ENCODE measurements at regions not wholly inside any gene's neighbourhood (a gene's known extent, or its start where the extent isn't known, plus 50 kb on each side); places are given as distances from the start of the nearest gene placed in this dataset.

GRCh38 chrX:39304746-39305145 is 503.5 kb downstream of the MID1IP1 start:
- no peak for DNase-seq

DNA sequence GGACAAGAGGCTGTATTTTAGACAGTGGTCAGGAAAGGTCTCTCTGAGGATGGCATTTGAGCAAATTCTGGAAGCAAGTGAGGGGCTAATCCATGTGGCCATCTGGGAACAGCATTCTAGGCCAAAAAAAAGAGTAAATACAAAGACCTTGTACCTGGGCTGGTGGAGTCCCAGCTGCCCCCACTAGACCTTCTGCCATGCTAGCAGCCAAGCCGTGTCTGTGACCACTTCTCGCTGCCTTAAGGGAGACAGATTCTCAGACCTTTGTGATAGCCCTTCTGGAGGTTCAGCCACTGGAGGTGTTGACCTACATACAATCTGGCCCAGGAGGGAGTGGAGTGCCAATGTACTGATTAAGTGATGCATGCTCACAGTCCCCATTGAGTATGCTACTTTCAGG is 506.2 kb downstream of the MID1IP1 start:
- DNase-seq: no peak

DNA sequence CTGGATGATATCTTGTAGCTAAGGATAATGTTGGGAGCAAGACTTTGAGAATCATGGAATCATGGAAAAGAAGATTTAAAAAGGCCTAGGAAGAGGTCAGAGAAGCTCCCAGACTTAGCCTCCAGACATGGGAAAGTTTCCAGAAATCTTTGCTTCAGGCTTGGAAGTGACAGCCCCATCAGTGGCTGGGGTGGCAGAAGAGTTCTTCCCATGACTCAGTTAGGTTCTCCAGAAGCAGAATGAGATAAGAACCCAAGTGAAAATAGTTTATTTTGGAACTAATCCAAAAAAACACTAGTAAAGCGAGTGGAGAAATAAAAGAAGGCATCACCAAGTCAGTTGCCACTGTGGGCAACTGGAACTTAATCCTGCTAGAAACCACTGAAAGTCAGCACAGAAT is 506.9 kb downstream of the MID1IP1 start:
- DNase-seq: no peak

DNA sequence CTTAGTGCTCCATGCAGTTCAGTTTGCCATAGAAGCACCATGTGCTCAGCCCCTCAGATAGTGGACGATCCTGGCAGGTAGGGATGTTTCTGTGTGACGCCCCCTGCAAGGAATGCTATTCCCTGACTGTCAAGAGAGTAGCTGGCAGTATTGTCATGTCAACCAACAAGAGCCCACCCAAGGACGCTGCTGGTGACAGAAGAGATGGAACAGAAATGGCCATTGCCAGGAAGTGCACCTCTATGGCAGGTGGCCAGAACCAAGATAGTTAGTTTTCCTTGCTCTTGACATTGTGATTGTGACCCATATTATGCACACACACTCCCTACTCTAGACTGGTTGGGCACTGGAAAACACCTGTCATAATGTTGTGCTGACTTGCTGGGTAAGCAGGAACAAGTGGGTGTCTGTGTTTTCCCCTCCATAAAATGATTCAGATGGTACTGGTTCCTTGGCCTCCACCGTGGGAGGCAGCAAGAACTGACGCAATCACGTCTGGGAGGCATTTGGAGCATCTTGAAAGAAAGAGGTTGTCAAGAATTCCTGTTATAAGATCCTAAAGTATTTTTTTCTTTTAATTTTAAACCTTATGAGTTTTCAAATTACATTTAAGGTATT is 507.9 kb downstream of the MID1IP1 start:
- DNase-seq: no peak

- DNase-seq: no peak
Observed at GRCh38 chrX:39309721-39310152, 508.5 kb downstream of the MID1IP1 start.

GRCh38 chrX:39310891-39311290 is 509.6 kb downstream of the MID1IP1 start:
- DNase-seq: no peak

DNA sequence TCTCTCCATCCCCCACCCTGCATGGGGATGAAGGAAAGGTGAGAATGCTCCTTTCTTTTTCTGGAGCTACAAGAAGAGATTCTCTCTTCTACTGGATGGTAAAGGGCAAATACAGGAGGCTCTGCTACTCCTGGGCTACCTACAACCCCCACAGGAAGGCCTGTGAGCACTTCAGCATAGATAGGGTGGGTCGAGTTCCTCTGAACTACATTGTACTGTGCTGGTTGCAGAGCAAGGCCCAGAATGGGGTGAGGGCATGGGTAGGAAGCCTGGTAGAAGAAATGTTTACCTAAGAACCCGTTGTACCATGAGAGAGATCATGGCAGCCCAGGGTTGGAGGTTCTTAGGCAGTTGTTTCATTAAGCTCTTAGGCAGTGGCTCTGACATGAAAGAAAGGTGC is 510.4 kb downstream of the MID1IP1 start:
- no peak for DNase-seq

DNA sequence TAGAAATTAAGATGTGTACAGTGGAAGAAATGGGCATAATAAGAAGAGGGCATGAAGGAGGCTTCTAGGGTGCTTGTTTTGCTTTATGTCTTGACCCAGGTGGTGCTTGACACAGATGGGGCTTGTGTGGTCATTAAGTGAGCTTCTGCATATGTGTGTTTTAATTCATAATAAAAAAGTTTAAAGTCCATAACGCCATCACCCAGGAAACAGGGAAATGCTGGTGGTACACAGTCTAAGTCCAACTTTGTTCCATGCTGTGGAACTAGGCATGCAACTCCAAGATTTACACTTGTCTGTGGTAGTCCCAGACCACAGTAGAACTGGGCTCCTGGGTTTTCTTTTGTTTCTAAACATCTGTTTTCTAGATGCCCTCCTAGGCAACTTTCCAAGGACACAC is 511.9 kb downstream of the MID1IP1 start:
- DNase-seq: no peak

GRCh38 chrX:39318506-39319343 is 517.5 kb downstream of the MID1IP1 start:
- no peak for DNase-seq

GRCh38 chrX:39320165-39320564 is 518.9 kb downstream of the MID1IP1 start:
- no peak for DNase-seq

DNA sequence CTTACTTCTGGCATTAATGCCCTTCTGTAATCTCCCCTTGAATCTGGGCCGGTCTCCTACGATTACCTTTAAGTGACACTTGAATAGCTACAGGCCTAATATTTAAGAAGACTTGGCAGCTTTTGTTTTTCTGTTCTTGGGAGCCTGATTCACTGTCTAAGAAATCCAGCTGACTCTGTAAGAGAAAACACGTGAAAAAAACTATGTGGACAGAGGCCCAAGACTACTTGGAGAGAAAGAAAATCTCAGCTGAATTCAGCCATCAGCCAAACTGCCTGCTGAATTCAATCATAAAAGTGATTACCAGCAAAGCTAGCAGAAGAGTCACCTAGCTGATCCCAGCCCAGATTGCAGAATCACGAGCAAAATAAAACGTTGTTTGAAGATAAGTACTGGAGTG is 521.2 kb downstream of the MID1IP1 start:
- DNase-seq: no peak

- DNase-seq: no peak
Observed at GRCh38 chrX:39324233-39324930, 523.1 kb downstream of the MID1IP1 start.

DNA sequence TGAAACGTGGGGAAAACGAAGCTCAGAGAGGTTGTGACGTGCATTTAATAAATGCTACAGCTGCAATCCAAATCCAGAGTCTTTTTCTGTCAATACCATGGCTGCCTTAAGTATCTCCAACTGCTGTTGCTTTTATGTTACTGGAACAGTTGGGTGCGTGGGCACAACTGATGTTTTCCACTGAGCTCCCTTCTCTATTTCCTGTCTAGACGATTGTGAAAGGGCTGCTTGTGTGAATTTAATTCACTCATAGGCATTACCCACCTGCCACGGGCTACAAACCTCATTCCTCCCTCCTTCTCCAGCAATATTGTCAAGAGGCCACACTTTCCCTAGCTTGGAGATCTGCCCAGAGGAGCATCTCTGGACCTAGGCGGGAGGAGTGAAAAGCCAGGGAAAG is 526.0 kb downstream of the MID1IP1 start:
- DNase-seq: peak in 1 of 2 experiments; percentile 1

- no peak for DNase-seq
Observed at GRCh38 chrX:39327705-39328104, 526.4 kb downstream of the MID1IP1 start.

GRCh38 chrX:39328661-39329060 is 527.4 kb downstream of the MID1IP1 start:
- no peak for DNase-seq

DNA sequence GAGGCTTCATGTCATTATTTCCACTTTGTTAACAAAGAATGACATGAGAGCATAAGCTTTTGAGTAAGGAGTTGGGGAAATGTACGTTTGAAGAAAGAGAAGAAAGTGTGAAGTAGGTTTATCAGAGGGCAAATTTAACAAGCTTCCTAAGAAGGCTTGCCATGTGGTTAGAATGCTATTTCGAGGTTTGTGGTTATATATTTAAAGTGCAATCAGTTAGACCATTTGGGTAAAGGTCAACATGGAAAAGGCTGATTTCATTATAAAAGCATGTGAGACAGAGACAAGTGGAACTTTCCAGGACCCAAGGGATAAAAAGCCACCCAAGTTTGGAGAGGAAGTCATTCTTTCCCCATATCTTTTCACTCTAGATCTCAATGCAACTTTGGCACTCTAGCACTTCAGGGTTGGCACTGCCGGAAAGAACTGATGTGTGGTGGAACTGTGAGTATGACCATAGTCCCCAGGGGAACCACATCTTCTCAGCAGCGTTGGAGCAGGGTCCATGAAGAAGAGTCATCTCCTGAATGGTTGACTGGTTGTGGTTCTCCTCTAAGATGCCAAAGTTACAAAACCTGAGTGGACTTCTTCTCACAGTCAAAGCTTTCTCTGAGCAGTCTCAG is 529.9 kb downstream of the MID1IP1 start:
- DNase-seq: no peak

- DNase-seq: no peak
Observed at GRCh38 chrX:39333451-39333850, 532.2 kb downstream of the MID1IP1 start.

DNA sequence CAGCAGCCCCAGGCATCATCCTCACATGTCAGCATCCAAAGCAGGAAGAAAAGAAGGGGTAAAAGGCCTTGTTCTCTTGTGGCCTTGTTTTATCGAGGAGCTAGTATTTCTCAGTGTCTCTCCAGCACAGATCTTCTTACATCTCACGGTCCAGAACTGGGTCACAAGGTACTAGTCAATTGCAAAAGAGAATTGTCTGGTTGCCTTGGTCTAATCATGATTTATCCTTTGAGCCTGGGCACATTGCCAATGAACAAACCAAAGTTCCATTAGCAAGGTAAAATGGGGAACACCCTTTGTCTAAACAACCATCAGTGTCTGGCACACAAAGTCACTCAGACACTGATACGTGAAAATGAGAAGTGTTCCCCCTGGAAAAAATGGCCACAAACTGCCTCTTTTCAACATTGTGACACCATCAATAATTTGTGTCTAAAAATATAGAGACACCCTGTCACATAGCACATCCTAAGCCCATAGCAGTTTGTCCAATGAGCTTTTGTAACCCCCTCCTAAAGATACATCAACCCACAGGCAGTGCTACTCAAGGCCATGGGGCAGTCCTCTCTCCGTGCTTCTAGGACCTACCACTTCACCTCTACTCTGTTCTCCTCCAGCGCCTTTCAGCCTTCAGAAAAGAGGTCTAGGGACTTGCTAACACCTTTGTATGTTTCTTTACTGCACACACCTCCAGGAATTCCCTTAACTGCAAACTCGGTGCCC is 534.4 kb downstream of the MID1IP1 start:
- DNase-seq: no peak

GRCh38 chrX:39336671-39337311 is 535.5 kb downstream of the MID1IP1 start:
- DNase-seq: peak in 1 of 2 experiments; percentile 2

GRCh38 chrX:39337451-39337850 is 536.2 kb downstream of the MID1IP1 start:
- DNase-seq: no peak

- DNase-seq: no peak
Observed at GRCh38 chrX:39338583-39338982, 537.3 kb downstream of the MID1IP1 start.

DNA sequence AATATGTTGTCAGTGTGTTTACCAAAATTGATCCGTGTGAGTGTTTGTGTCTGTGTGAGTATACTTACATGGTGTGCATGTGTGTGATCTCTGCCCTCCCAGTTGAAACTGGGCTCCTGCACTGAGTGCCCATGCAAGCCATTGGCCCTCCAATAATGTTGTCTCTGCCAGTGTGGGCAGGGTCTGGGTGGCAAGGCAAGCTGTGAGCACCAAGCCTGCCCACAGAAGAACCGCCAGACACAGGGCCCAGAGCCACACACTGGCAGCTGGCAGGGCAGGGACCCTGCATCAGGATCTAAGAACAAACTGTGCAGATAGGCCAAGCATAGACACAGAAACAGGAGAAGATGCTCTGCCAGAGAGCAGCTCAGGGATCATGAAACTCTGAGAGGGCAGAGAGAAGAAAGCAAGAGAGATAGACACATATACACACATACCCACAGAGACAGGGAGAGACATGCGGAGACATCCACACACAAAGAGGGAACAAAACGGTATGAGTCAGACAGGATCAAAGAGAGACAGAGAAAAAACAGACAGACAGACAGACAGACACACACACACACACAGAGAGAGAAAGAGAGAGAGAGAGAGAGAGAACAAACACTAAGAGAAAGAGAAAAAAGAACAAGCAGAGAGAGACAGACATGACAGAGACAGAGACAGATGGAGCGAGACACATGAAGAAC is 555.0 kb downstream of the MID1IP1 start:
- DNase-seq: no peak
